K562 (cell line): ENCODE measurements at regions not wholly inside any gene's neighbourhood (a gene's known extent, or its start where the extent isn't known, plus 50 kb on each side); places are given as distances from the start of the nearest gene placed in this dataset.

Experiments used
- ATAC-seq: fragments of 200-7000 bp; cut with Tn5 transposase; 3 replicates; pipeline ENCODE4 v1.9.1; 2020; ENCODE audit warnings: moderate library complexity
- BruUV-seq: library from RNA; stranded (reverse); fragments of 400-500 nt; replicated peaks from 2 replicates; lab custom pipeline; 2021; lab: Mats Ljungman, UMichigan
- CTCF ChIA-PET: fragments of 300-600 bp; formaldehyde crosslinking; extraction: SDS; loops from one replicate; lab custom pipeline; 2021; ENCODE audit warnings: low intra/inter-chr PET ratio; lab: Yijun Ruan, JAX
- POLR2A ChIA-PET: fragments of 300-600, 350-650 bp; sonication (Branson Sonifier 250); formaldehyde crosslinking; extraction: SDS; loops from one replicate; lab custom pipeline; 2021; ENCODE audit warnings: antibody characterized with exemption, inconsistent platforms; lab: Yijun Ruan, JAX
- DNase-seq, 4 experiments: peaks; one replicate each; pipeline versions ENCODE4 v3.0.0 to v3.0.0-alpha.2; 2011 to 2018; ENCODE audit warnings: low spot score in 3 of 4, mixed read lengths in 3 of 4; ENCODE audit errors: extremely low read depth in 1 of 4
- FAIRE-seq: peaks from 2 replicates; lab custom pipeline; 2011; peaks lifted over from hg19 to GRCh38; lab: Jason Lieb, UNC
- H2AFZ ChIP-seq: 2 replicates; pipeline ENCODE4 v1.6.0; 2011; ENCODE audit warnings: low read depth, low read length, control low read depth, inconsistent platforms
- H3K27ac ChIP-seq: fragments of 200-600 bp; 3 replicates; pipeline ENCODE4 v1.8.0; 2011; ENCODE audit warnings: low read depth, mild to moderate bottlenecking, control low read depth, inconsistent platforms, low read length, moderate library complexity, mixed read lengths; ENCODE audit errors: extremely low read depth
- H3K27me3 ChIP-seq, 2 experiments: fragments of 300-600 bp in 1 of 2; 2 replicates in 1 of 2; 3 replicates in 1 of 2; pipeline versions ENCODE4 v1.6.0 to v1.8.0; 2011; ENCODE audit warnings: inconsistent platforms in 2 of 2, low read length in 2 of 2, mild to moderate bottlenecking in 1 of 2, mixed read lengths in 1 of 2, moderate library complexity in 1 of 2; ENCODE audit not compliant: control insufficient read depth in 2 of 2, insufficient read depth in 2 of 2
- H3K36me3 ChIP-seq: fragments of 300-600 bp; 3 replicates; pipeline ENCODE4 v1.8.0; 2011; ENCODE audit warnings: mild to moderate bottlenecking, low read length, inconsistent platforms; ENCODE audit not compliant: control insufficient read depth, insufficient read depth
- H3K4me1 ChIP-seq, 2 experiments: fragments of 200-600 bp in 1 of 2; replicated peaks in 1 of 2; 2 replicates in 1 of 2; 3 replicates in 1 of 2; pipeline versions ENCODE4 v1.5.1 to v1.8.0; 2011; ENCODE audit warnings: inconsistent platforms in 2 of 2, low read length in 2 of 2, mild to moderate bottlenecking in 1 of 2, mixed read lengths in 1 of 2, moderate library complexity in 1 of 2; ENCODE audit not compliant: control insufficient read depth in 2 of 2, insufficient read depth in 2 of 2
- H3K4me2 ChIP-seq: 2 replicates; pipeline ENCODE4 v1.6.1; 2011; ENCODE audit warnings: low read length, control low read depth, inconsistent platforms, mixed read lengths; ENCODE audit not compliant: insufficient read depth
- H3K4me3 ChIP-seq: fragments of 200-600 bp; sonication (generic), shearing (Covaris generic); 2 replicates; pipeline ENCODE4 v1.5.1; 2016; ENCODE audit warnings: control low read depth, inconsistent platforms
- H3K79me2 ChIP-seq: fragments of 200-600 bp; 3 replicates; pipeline ENCODE4 v1.8.0; 2011; ENCODE audit warnings: low read length, inconsistent platforms; ENCODE audit not compliant: control insufficient read depth, insufficient read depth
- H3K9ac ChIP-seq, 2 experiments: 2 replicates each; pipeline versions ENCODE4 v1.6.0 to v1.6.1; 2011; ENCODE audit warnings: low read depth in 2 of 2, low read length in 2 of 2, control low read depth in 1 of 2, inconsistent platforms in 1 of 2, mild to moderate bottlenecking in 1 of 2, mixed read lengths in 1 of 2; ENCODE audit not compliant: insufficient read depth in 1 of 2
- H3K9me1 ChIP-seq: one replicate; pipeline ENCODE4 v1.6.0; 2011; ENCODE audit warnings: inconsistent platforms, mild to moderate bottlenecking, low read length, moderate library complexity; ENCODE audit not compliant: control insufficient read depth, insufficient read depth
- H3K9me3 ChIP-seq: replicated peaks from 2 replicates; pipeline ENCODE4 v1.5.1; 2011; ENCODE audit warnings: low read depth, low read length, inconsistent platforms; ENCODE audit not compliant: control insufficient read depth, insufficient read depth
- H4K20me1 ChIP-seq: replicated peaks from 2 replicates; pipeline ENCODE4 v1.6.1; 2011; ENCODE audit warnings: low read length, inconsistent platforms, mixed read lengths; ENCODE audit not compliant: control insufficient read depth, insufficient read depth
- DDX20 ChIP-seq: fragments of 450-650 bp; IDR thresholded peaks from 2 replicates; pipeline ENCODE4 v1.6.1; 2016; ENCODE audit warnings: missing genetic modification characterization, low read depth, mild to moderate bottlenecking, missing compliant biosample characterization, moderate library complexity
- KLF10 ChIP-seq: fragments of 250-450 bp; sonication (Bioruptor Pico); IDR thresholded peaks from 2 replicates; pipeline ENCODE4 v1.6.1; 2021; ENCODE audit warnings: matching md5 sums
- MYBL2 ChIP-seq, 2 experiments: fragments of 450-650 bp in 1 of 2; sonication (generic) in 1 of 2; formaldehyde crosslinking in 1 of 2; IDR thresholded peaks; 2 replicates each; pipeline versions ENCODE4 v1.6.1 to v1.8.1; 2017 to 2022; ENCODE audit warnings: borderline replicate concordance in 1 of 2, inconsistent platforms in 1 of 2, low read depth in 1 of 2, mild to moderate bottlenecking in 1 of 2, missing genetic modification reagents in 1 of 2, moderate library complexity in 1 of 2
- RERE ChIP-seq: sonication (generic); formaldehyde crosslinking; IDR thresholded peaks from 2 replicates; pipeline ENCODE4 v1.8.0; 2023; ENCODE audit warnings: missing genetic modification reagents, mild to moderate bottlenecking, borderline replicate concordance
- RFX5 ChIP-seq: IDR thresholded peaks from 2 replicates; pipeline ENCODE4 v1.6.1; 2011; ENCODE audit warnings: low read depth, mild to moderate bottlenecking, improper control_type of control experiment, low read length
- SAFB ChIP-seq: fragments of 200-400 bp; formaldehyde crosslinking; IDR thresholded peaks from 2 replicates; pipeline ENCODE4 v1.6.1; 2017; ENCODE audit warnings: low read depth, low read length, borderline replicate concordance
- ZKSCAN1 ChIP-seq: fragments of 150-350 bp; IDR thresholded peaks from 2 replicates; pipeline ENCODE4 v1.6.1; 2016; ENCODE audit warnings: low read depth, low read length
- WGBS: fragments of 100-300 bp; shearing (Covaris generic); methylation state at CpG from one replicate; pipeline ENCODE4 v1.1.6; 2016; ENCODE audit warnings: low coverage, mixed read lengths; ENCODE audit not compliant: insufficient coverage; ENCODE audit errors: missing lambda C conversion rate; 5-methylcytosine and 5-hydroxymethylcytosine counted together
- in situ Hi-C: fragments of 300-500 bp; cut with MboI; formaldehyde crosslinking; loops from 4 replicates; pipeline ENCODE4 v1.15.0; 2018; ENCODE audit warnings: inconsistent platforms, mixed read lengths
- intact Hi-C: fragments of 100-400 bp; cut with micrococcal nuclease; formaldehyde crosslinking; loops from 2 replicates; pipeline ENCODE4 v1.14.2; 2022
- TF ChIP-seq, protein P1 (sequence below): IDR thresholded peaks from 3 replicates; pipeline ENCODE4 v1.6.1; 2011; ENCODE audit warnings: borderline replicate concordance, mild to moderate bottlenecking; ENCODE audit not compliant: insufficient read length, insufficient read depth

GRCh38 chr18:43405097-43405496 lies 127.8 kb upstream of the SYT4 start (continued):
- no peak for TF ChIP-seq MYBL2 (IDR thresholded peaks at IDR 0.05; ENCODE audit: low read depth)
- TF ChIP-seq MYBL2 (CRISPR knock-in tag; IDR thresholded peaks at IDR 0.05; ENCODE audit: borderline replicate concordance) = no peak

DNA sequence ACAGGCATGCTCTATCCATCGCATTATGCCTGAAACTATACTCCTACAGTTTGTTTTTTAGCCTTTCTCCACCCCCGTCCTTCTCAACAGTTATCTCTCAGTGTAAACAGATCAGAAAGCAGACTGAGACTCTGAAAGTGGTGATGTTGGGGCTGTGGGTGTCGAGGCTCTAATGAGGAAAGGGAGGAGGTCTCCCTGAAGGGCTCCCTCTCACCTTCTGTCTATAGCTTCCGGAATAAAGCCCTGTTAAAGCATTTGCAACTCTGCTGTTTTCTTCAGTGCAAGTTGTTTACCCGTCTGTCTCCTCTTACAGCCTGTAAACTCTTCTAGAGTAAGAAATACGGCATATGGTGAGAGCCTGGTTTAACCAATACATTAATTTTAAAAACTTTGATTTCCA lies 136.7 kb upstream of the SYT4 start:
- ChIA-PET POLR2A (no interaction called here), CTCF (no interaction called here)
- Histone ChIP-seq H3K4me1 (no peaks in the 10 kb centered on the region), H3K4me3 (no peak overlapping the region), H3K27me3 (no peaks in the 10 kb centered on the region), H3K9me3 (peaks cover 2% of the 10 kb centered on the region; the same call in 1 of the 2 replicates), H3K36me3 (no peaks in the 10 kb centered on the region), H3K9ac (no peak overlapping the region), H3K79me2 (no peaks in the 10 kb centered on the region), H4K20me1 (no peaks in the 10 kb centered on the region), H3K9me1 (no peaks in the 10 kb centered on the region), H3K4me2 (no peak overlapping the region), H2AFZ (no peak overlapping the region), H3K27ac (no peak overlapping the region)
- in situ Hi-C loops = no loop called here
- DNase-seq (no peak), ATAC-seq (no peak), FAIRE-seq (no peak)
- TF ChIP-seq DDX20 (tag) (no peak), SAFB (no peak)
- WGBS = 0% methylated on average over 6 of the region's 6 CpGs
- no TSS peak for BruUV-seq
- intact Hi-C loops = no loop called here

DNA sequence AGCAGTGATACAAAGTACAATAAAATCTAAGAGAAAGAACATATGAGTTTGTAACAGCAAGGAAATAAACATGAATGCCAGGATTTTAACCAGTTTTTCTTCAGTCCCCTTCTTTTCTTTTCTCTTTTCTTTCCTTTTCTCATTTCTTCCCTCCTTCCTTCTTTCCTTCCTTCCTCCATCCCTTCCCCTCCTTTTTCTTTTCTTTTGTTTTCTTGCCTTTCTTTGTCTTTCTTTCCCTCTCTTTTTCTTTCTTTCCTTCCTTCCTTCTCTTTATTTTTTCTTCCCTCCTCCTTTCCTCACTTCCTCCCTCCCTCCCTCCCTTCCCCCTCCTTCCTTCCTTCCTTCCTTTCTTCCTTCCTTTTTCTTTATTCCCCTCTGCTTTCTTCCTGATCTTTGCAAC lies 142.8 kb upstream of the SYT4 start:
- Histone ChIP-seq H4K20me1 (no peaks in the 10 kb centered on the region), H3K4me1 (no peaks in the 10 kb centered on the region), H3K36me3 (no peaks in the 10 kb centered on the region), H3K79me2 (no peaks in the 10 kb centered on the region), H2AFZ (no peak overlapping the region), H3K9ac (no peak overlapping the region), H3K27me3 (no peaks in the 10 kb centered on the region), H3K4me2 (no peak overlapping the region), H3K4me3 (no peak overlapping the region)
- ChIA-PET POLR2A (no interaction called here), CTCF (interaction anchor here (0.6 kb wide), 1 partner anchor 22 kb away, joined by 3 read pairs; no protein-coding TSS in a partner anchor)
- in situ Hi-C loops = no loop called here
- TF ChIP-seq RERE (CRISPR knock-in tag) (no peak), ZKSCAN1 (no peak), RFX5 (no peak), KLF10 (CRISPR knock-in tag) (no peak)
- TF ChIP-seq, protein P1, sequence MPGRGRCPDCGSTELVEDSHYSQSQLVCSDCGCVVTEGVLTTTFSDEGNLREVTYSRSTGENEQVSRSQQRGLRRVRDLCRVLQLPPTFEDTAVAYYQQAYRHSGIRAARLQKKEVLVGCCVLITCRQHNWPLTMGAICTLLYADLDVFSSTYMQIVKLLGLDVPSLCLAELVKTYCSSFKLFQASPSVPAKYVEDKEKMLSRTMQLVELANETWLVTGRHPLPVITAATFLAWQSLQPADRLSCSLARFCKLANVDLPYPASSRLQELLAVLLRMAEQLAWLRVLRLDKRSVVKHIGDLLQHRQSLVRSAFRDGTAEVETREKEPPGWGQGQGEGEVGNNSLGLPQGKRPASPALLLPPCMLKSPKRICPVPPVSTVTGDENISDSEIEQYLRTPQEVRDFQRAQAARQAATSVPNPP = no peak
- TF ChIP-seq, all 486 proteins: peak for 0
- intact Hi-C loops = no loop called here
- no peak overlapping the region for H3K27ac ChIP-seq
- no peak for DNase-seq
- no peak for ATAC-seq
- H3K9me3 ChIP-seq = peaks cover 2% of the 10 kb centered on the region; the same call in 1 of the 2 replicates
- BruUV-seq = no TSS peak
- no peak for FAIRE-seq
- H3K9me1 ChIP-seq = no peaks in the 10 kb centered on the region
